ENCODE measurements at regions not wholly inside any gene's neighbourhood (a gene's known extent, or its start where the extent isn't known, plus 50 kb on each side); places are given as distances from the start of the nearest gene placed in this dataset.
A peak's percentile ranks its signal among the peaks of the same experiment; 100 is the strongest.

DNA sequence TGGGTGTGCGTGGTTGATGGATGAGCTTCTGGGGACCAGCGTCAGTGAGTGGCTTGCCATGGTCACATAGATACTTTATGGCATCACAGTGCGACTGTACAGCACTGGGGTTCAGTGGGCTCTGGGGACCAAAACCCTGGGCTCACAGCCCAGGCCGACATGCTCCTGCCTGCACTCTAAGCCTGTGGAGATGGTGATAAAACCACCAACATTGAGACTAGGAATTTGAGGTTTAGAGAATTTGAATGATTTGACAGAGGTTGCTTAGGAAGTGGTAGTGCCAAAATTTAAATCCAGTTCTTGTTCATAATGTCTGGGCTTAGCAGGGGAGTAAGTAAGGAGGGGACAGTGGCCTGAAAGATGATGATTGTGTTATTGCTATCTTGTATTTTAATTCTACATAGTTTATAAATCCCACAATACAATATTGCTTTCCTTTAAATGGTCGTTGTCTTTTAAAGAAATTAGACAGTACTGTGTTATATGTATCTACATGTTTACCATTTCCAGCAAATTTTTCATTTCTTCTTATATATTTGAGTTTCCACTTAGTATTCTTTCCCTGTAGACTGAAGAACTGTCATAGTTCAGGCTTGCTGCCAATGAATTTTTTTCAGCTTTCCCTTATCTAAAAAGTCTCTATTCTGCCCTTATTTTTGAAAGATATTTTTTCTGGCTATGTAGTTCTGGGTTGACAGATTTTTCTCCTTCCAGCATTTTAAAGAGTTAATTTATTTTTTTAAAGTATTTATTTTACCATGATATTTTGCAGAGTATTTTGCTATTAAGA, 235.4 kb upstream of the RGMA start:
- CTCF ChIA-PET = no interaction called here
- Mint-ChIP-seq H3K9me3 (ENCODE audit: low read depth, unreplicated experiment) (no peaks in the 10 kb centered on the region), H3K4me3 (ENCODE audit: low read depth, unreplicated experiment) (no peak overlapping the region), H3K27me3 (ENCODE audit: unreplicated experiment) (peaks cover 6% of the 10 kb centered on the region), H3K36me3 (ENCODE audit: insufficient read depth, unreplicated experiment) (no peaks in the 10 kb centered on the region), H3K27ac (ENCODE audit: unreplicated experiment) (no peak overlapping the region), H3K4me1 (ENCODE audit: low read depth, unreplicated experiment) (peaks cover 15% of the 10 kb centered on the region)
- DNase-seq = no peak
- no TSS peak for BruUV-seq (replicated peaks)
- TF ChIP-seq, protein P1, sequence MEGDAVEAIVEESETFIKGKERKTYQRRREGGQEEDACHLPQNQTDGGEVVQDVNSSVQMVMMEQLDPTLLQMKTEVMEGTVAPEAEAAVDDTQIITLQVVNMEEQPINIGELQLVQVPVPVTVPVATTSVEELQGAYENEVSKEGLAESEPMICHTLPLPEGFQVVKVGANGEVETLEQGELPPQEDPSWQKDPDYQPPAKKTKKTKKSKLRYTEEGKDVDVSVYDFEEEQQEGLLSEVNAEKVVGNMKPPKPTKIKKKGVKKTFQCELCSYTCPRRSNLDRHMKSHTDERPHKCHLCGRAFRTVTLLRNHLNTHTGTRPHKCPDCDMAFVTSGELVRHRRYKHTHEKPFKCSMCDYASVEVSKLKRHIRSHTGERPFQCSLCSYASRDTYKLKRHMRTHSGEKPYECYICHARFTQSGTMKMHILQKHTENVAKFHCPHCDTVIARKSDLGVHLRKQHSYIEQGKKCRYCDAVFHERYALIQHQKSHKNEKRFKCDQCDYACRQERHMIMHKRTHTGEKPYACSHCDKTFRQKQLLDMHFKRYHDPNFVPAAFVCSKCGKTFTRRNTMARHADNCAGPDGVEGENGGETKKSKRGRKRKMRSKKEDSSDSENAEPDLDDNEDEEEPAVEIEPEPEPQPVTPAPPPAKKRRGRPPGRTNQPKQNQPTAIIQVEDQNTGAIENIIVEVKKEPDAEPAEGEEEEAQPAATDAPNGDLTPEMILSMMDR (IDR thresholded peaks at IDR 0.05; ENCODE audit: unreplicated experiment) = no peak
- intact Hi-C loops (cut with micrococcal nuclease; ENCODE audit: unreplicated experiment) = loop anchor here (5.0 kb wide), 2 partner anchors 138 to 237 kb away; partner anchors contain the start of gene RGMA

DNA sequence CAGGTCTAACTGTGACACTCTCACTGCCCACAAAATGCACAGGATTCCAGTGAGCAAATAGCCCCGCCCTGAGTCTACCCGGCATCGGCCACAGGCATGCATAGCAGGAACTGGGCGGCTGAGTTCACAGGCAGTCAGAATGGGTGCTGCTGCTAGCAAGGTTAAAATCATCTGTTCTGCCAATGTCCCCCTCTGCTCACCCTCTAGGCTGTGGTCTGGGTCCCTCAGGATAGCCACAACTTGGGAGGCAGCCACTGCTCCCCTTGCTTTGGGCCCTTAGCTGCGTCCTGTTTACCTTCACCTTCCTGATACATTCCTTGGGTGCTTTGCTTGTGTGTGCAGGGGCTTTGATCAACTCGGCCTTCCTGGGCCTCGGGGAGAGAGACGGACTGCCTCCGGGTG, 232.9 kb upstream of the RGMA start:
- Mint-ChIP-seq H3K4me1 (ENCODE audit: low read depth, unreplicated experiment) (peaks cover 15% of the 10 kb centered on the region), H3K27ac (ENCODE audit: unreplicated experiment) (no peak overlapping the region), H3K4me3 (ENCODE audit: low read depth, unreplicated experiment) (no peak overlapping the region), H3K9me3 (ENCODE audit: low read depth, unreplicated experiment) (no peaks in the 10 kb centered on the region), H3K27me3 (ENCODE audit: unreplicated experiment) (no peaks in the 10 kb centered on the region), H3K36me3 (ENCODE audit: insufficient read depth, unreplicated experiment) (no peaks in the 10 kb centered on the region)
- CTCF ChIA-PET = interaction anchor here (0.6 to 1.5 kb wide), 3 partner anchors 16 to 845 kb away, joined by 3 to 10 read pairs (median 4); no protein-coding TSS in a partner anchor
- TF ChIP-seq, protein P1 (IDR thresholded peaks at IDR 0.05; ENCODE audit: unreplicated experiment) = no peak
- intact Hi-C loops (cut with micrococcal nuclease; ENCODE audit: unreplicated experiment) = loop anchor here (5.0 kb wide), 2 partner anchors 140 to 235 kb away; partner anchors contain the start of gene RGMA
- peak; percentile 80 for DNase-seq
- no TSS peak for BruUV-seq (replicated peaks)

- TF ChIP-seq, protein P1 (IDR thresholded peaks at IDR 0.05; ENCODE audit: unreplicated experiment) = no peak
- H3K4me1 Mint-ChIP-seq (ENCODE audit: low read depth, unreplicated experiment) = peaks cover 15% of the 10 kb centered on the region
- DNase-seq = no peak
- H3K9me3 Mint-ChIP-seq (ENCODE audit: low read depth, unreplicated experiment) = no peaks in the 10 kb centered on the region
- CTCF ChIA-PET = no interaction called here
- no peak overlapping the region for H3K27ac Mint-ChIP-seq (ENCODE audit: unreplicated experiment)
- BruUV-seq (replicated peaks) = no TSS peak
- no peaks in the 10 kb centered on the region for H3K36me3 Mint-ChIP-seq (ENCODE audit: insufficient read depth, unreplicated experiment)
- H3K4me3 Mint-ChIP-seq (ENCODE audit: low read depth, unreplicated experiment) = no peak overlapping the region
- peaks cover 18% of the 10 kb centered on the region for H3K27me3 Mint-ChIP-seq (ENCODE audit: unreplicated experiment)
- intact Hi-C loops (cut with micrococcal nuclease; ENCODE audit: unreplicated experiment) = no loop called here
Measured at GRCh38 chr15:93319121-93319814, 230.3 kb upstream of the RGMA start.

DNA sequence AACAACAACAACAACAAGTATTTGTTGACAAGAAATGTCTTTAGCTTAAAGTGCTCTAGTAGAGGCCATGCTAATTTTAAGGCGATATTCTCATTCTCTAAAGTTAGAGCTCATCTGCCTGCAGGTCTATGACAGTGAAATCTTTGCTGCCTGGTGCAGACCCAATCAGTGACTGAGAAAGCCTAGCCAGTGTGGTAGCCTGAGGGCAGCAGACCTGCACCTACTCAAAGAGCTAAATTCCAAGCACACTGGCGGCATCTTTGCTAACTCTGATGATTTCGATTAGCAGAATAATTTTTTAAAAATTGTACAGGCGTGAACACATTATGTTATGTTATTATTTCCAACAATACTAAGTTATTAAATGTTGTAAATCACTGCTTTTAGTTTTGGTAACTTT, 228.8 kb upstream of the RGMA start:
- Mint-ChIP-seq H3K4me1 (ENCODE audit: low read depth, unreplicated experiment) (peaks cover 15% of the 10 kb centered on the region), H3K36me3 (ENCODE audit: insufficient read depth, unreplicated experiment) (no peaks in the 10 kb centered on the region), H3K27ac (ENCODE audit: unreplicated experiment) (no peak overlapping the region), H3K4me3 (ENCODE audit: low read depth, unreplicated experiment) (no peak overlapping the region), H3K9me3 (ENCODE audit: low read depth, unreplicated experiment) (no peaks in the 10 kb centered on the region), H3K27me3 (ENCODE audit: unreplicated experiment) (peaks cover 33% of the 10 kb centered on the region)
- no peak for DNase-seq
- TF ChIP-seq, protein P1 (IDR thresholded peaks at IDR 0.05; ENCODE audit: unreplicated experiment) = no peak
- no TSS peak for BruUV-seq (replicated peaks)
- CTCF ChIA-PET = no interaction called here
- intact Hi-C loops (cut with micrococcal nuclease; ENCODE audit: unreplicated experiment) = no loop called here
